ENCODE measurements at regions not wholly inside any gene's neighbourhood (a gene's known extent, or its start where the extent isn't known, plus 50 kb on each side); places are given as distances from the start of the nearest gene placed in this dataset.

DNA sequence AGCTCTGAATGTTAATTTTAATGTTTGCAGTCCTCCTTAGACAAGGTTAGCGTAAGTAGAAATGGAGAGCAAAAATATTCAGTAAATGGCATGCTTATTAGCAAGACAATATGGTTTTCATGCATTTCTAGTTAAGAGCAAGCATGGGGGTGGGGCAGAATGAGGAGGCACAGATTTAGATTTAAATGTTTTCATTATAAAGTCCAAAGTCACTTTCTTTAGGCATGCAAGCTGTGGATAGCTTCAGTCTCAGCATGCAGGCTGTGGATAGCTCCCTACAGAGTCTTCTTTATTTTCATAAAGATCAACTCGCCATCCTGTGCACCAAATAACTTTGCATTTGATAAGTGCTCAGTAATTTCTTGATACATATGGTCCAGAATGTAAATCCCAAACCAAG, 1294.5 kb upstream of the ADGRL2 start:
- H3K9me3 Mint-ChIP-seq (ENCODE audit: unreplicated experiment): no peaks in the 10 kb centered on the region
- no peaks in the 10 kb centered on the region for H3K4me1 ChIP-seq
- no peaks in the 10 kb centered on the region for H3K27me3 ChIP-seq (replicated peaks; ENCODE audit: control insufficient read depth, insufficient read depth, low read length)
- H3K36me3 Mint-ChIP-seq (ENCODE audit: insufficient read depth, unreplicated experiment): no peaks in the 10 kb centered on the region
- ChIA-PET POLR2A (no interaction called here), CTCF (no interaction called here)
- no peak for DNase-seq
- TF ChIP-seq, protein P1, sequence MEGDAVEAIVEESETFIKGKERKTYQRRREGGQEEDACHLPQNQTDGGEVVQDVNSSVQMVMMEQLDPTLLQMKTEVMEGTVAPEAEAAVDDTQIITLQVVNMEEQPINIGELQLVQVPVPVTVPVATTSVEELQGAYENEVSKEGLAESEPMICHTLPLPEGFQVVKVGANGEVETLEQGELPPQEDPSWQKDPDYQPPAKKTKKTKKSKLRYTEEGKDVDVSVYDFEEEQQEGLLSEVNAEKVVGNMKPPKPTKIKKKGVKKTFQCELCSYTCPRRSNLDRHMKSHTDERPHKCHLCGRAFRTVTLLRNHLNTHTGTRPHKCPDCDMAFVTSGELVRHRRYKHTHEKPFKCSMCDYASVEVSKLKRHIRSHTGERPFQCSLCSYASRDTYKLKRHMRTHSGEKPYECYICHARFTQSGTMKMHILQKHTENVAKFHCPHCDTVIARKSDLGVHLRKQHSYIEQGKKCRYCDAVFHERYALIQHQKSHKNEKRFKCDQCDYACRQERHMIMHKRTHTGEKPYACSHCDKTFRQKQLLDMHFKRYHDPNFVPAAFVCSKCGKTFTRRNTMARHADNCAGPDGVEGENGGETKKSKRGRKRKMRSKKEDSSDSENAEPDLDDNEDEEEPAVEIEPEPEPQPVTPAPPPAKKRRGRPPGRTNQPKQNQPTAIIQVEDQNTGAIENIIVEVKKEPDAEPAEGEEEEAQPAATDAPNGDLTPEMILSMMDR (IDR thresholded peaks at IDR 0.05; ENCODE audit: insufficient read depth in 1 of 2, low read depth in 1 of 2, low read length in 1 of 2, severe bottlenecking in 1 of 2, unreplicated experiment in 1 of 2): no peak
- intact Hi-C loops (cut with micrococcal nuclease; ENCODE audit: unreplicated experiment): no loop called here
- no peaks in the 10 kb centered on the region for H3K36me3 ChIP-seq (ENCODE audit: control insufficient read depth, insufficient read depth, low read length)
- H3K4me3 Mint-ChIP-seq (ENCODE audit: unreplicated experiment): no peak overlapping the region
- no peak overlapping the region for H3K4me3 ChIP-seq (ENCODE audit: low read depth, low read length)
- no peaks in the 10 kb centered on the region for H3K27me3 Mint-ChIP-seq (ENCODE audit: insufficient read depth, unreplicated experiment)
- H3K4me1 Mint-ChIP-seq (ENCODE audit: low read depth, unreplicated experiment): no peaks in the 10 kb centered on the region
- H3K9me3 ChIP-seq: no peaks in the 10 kb centered on the region
- BruUV-seq (replicated peaks): no TSS peak
- no peak overlapping the region for H3K27ac Mint-ChIP-seq (ENCODE audit: unreplicated experiment)

DNA sequence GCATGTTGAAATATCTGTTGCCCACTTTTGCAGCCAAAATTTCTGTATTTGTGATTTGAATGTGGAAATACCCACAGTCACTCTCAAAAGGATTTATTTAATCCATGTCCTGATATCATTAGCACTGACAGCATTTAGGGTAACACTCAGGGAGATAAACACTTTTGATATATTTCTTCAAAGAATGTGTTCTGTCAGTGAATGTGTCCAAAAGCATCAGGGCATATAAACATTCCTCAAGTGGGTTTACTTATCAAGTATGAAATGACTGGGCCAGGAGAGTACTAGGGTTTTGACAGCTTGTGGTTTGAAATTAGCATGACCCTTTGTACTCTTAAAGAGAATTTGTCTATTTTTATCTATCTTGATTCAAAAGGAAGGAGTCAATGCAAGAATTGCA, 1302.1 kb upstream of the ADGRL2 start:
- no TSS peak for BruUV-seq (replicated peaks)
- TF ChIP-seq, protein P1 (IDR thresholded peaks at IDR 0.05; ENCODE audit: insufficient read depth in 1 of 2, low read depth in 1 of 2, low read length in 1 of 2, severe bottlenecking in 1 of 2, unreplicated experiment in 1 of 2): no peak
- intact Hi-C loops (cut with micrococcal nuclease; ENCODE audit: unreplicated experiment): no loop called here
- ChIA-PET CTCF (no interaction called here), POLR2A (no interaction called here)
- Mint-ChIP-seq H3K4me3 (ENCODE audit: unreplicated experiment) (no peak overlapping the region), H3K27me3 (ENCODE audit: insufficient read depth, unreplicated experiment) (no peaks in the 10 kb centered on the region), H3K27ac (ENCODE audit: unreplicated experiment) (no peak overlapping the region), H3K4me1 (ENCODE audit: low read depth, unreplicated experiment) (no peaks in the 10 kb centered on the region), H3K36me3 (ENCODE audit: insufficient read depth, unreplicated experiment) (no peaks in the 10 kb centered on the region), H3K9me3 (ENCODE audit: unreplicated experiment) (no peaks in the 10 kb centered on the region)
- no peak overlapping the region for H3K4me3 ChIP-seq (ENCODE audit: low read depth, low read length)
- H3K36me3 ChIP-seq (ENCODE audit: control insufficient read depth, insufficient read depth, low read length): no peaks in the 10 kb centered on the region
- no peaks in the 10 kb centered on the region for H3K27me3 ChIP-seq (replicated peaks; ENCODE audit: control insufficient read depth, insufficient read depth, low read length)
- H3K9me3 ChIP-seq: no peaks in the 10 kb centered on the region
- DNase-seq: no peak
- no peaks in the 10 kb centered on the region for H3K4me1 ChIP-seq

- Histone ChIP-seq H3K4me3 (ENCODE audit: low read depth, low read length) (no peak overlapping the region), H3K27me3 (replicated peaks; ENCODE audit: control insufficient read depth, insufficient read depth, low read length) (no peaks in the 10 kb centered on the region), H3K36me3 (ENCODE audit: control insufficient read depth, insufficient read depth, low read length) (no peaks in the 10 kb centered on the region), H3K9me3 (no peaks in the 10 kb centered on the region), H3K4me1 (no peaks in the 10 kb centered on the region)
- Mint-ChIP-seq H3K36me3 (ENCODE audit: insufficient read depth, unreplicated experiment) (no peaks in the 10 kb centered on the region), H3K9me3 (ENCODE audit: unreplicated experiment) (no peaks in the 10 kb centered on the region), H3K4me3 (ENCODE audit: unreplicated experiment) (no peak overlapping the region), H3K27me3 (ENCODE audit: insufficient read depth, unreplicated experiment) (no peaks in the 10 kb centered on the region), H3K4me1 (ENCODE audit: low read depth, unreplicated experiment) (no peaks in the 10 kb centered on the region), H3K27ac (ENCODE audit: unreplicated experiment) (no peak overlapping the region)
- BruUV-seq (replicated peaks): no TSS peak
- TF ChIP-seq, protein P1 (IDR thresholded peaks at IDR 0.05; ENCODE audit: insufficient read depth in 1 of 2, low read depth in 1 of 2, low read length in 1 of 2, severe bottlenecking in 1 of 2, unreplicated experiment in 1 of 2): no peak
- CTCF ChIA-PET: no interaction called here
- DNase-seq: no peak
- intact Hi-C loops (cut with micrococcal nuclease; ENCODE audit: unreplicated experiment): no loop called here
- POLR2A ChIA-PET: no interaction called here
Measured at GRCh38 chr1:80495806-80496205, 1304.9 kb upstream of the ADGRL2 start.

All from Caco-2 (cell line).